HCT116 (cell line): ENCODE measurements at regions not wholly inside any gene's neighbourhood (a gene's known extent, or its start where the extent isn't known, plus 50 kb on each side); places are given as distances from the start of the nearest gene placed in this dataset.

Experiments used
- ATAC-seq: fragments of 200-7000 bp; cut with Tn5 transposase; 2 replicates; pipeline ENCODE4 v1.9.1; 2020; ENCODE audit warnings: mild to moderate bottlenecking, moderate library complexity
- BruUV-seq: library from RNA; stranded (reverse); fragments of 400-500 nt; replicated peaks from 2 replicates; lab custom pipeline; 2021; lab: Mats Ljungman, UMichigan
- CTCF ChIA-PET: fragments of 300-600 bp; sonication (Branson Sonifier 250); formaldehyde crosslinking; loops from one replicate; lab custom pipeline; 2021; ENCODE audit warnings: antibody characterized with exemption; lab: Charles Lee
- POLR2A ChIA-PET: fragments of 300-600, 350-600 bp; sonication (Branson Sonifier 250); formaldehyde crosslinking; loops from one replicate; lab custom pipeline; 2021; ENCODE audit warnings: antibody characterized with exemption; lab: Charles Lee
- RAD21 ChIA-PET, 2 experiments: fragments of 300-600 bp; sonication (Branson Sonifier 250); formaldehyde crosslinking; loops; one replicate each; lab custom pipeline; 2023; ENCODE audit warnings: low total read pairs in 2 of 2; ENCODE audit not compliant: uncharacterized antibody in 2 of 2, unreplicated experiment in 2 of 2, low non-redundant PET in 1 of 2; lab: Charles Lee
- DNase-seq: peaks from one replicate; pipeline ENCODE4 v3.0.0-alpha.2; 2010; ENCODE audit warnings: low read depth, low spot score
- H2AFZ ChIP-seq: fragments of 200-600 bp; shearing (Covaris generic), sonication (generic); 2 replicates; pipeline ENCODE4 v1.6.1; 2017; ENCODE audit warnings: low read depth, mixed run types, mixed read lengths, antibody characterized with exemption, low read length; ENCODE audit not compliant: poor library complexity, severe bottlenecking
- H3K27ac ChIP-seq: 2 replicates; pipeline ENCODE4 v1.5.1; 2012; ENCODE audit warnings: low read depth, low read length
- H3K27me3 ChIP-seq: fragments of 200-600 bp; sonication (generic); 2 replicates; pipeline ENCODE4 v1.6.1; 2016; ENCODE audit warnings: mixed run types, low read length, mixed read lengths; ENCODE audit not compliant: insufficient read depth
- H3K36me3 ChIP-seq, 2 experiments: fragments of 200-500 bp in 1 of 2; fragments of 200-600 bp in 1 of 2; sonication (Bioruptor generic) in 1 of 2; sonication (generic) in 1 of 2; 2 replicates each; pipeline versions ENCODE4 v1.5.1 to v1.6.1; 2014 to 2016; ENCODE audit warnings: low read length in 2 of 2, inconsistent platforms in 1 of 2, mixed read lengths in 1 of 2, mixed run types in 1 of 2; ENCODE audit not compliant: insufficient read depth in 2 of 2, control insufficient read depth in 1 of 2
- H3K4me1 ChIP-seq, 2 experiments: fragments of 200-600 bp in 1 of 2; sonication (generic) in 1 of 2; 2 replicates each; pipeline versions ENCODE4 v1.5.1 to v1.6.1; 2012 to 2017; ENCODE audit warnings: low read length in 2 of 2, inconsistent platforms in 1 of 2, mild to moderate bottlenecking in 1 of 2, mixed read lengths in 1 of 2, mixed run types in 1 of 2, moderate library complexity in 1 of 2; ENCODE audit not compliant: insufficient read depth in 2 of 2, control insufficient read depth in 1 of 2
- H3K4me2 ChIP-seq: fragments of 200-600 bp; sonication (generic); 2 replicates; pipeline ENCODE4 v1.6.1; 2017; ENCODE audit warnings: mixed run types, low read length, mixed read lengths
- H3K4me3 ChIP-seq, 2 experiments: fragments of 200-600 bp in 1 of 2; sonication (generic) in 1 of 2; replicated peaks in 1 of 2; 2 replicates each; pipeline ENCODE4 v1.5.1; 2011 to 2016; ENCODE audit warnings: low read length in 2 of 2, control low read depth in 1 of 2, low read depth in 1 of 2, mild to moderate bottlenecking in 1 of 2, mixed read lengths in 1 of 2, mixed run types in 1 of 2
- H3K79me2 ChIP-seq: fragments of 200-600 bp; sonication (generic); 2 replicates; pipeline ENCODE4 v1.6.1; 2017; ENCODE audit warnings: mild to moderate bottlenecking, mixed run types, low read length, moderate library complexity, mixed read lengths; ENCODE audit not compliant: insufficient read depth
- H3K9ac ChIP-seq: fragments of 200-600 bp; sonication (generic); 2 replicates; pipeline ENCODE4 v1.6.1; 2016; ENCODE audit warnings: low read length, mixed read lengths
- H3K9me2 ChIP-seq: fragments of 200-600 bp; sonication (generic), shearing (Covaris generic); 2 replicates; pipeline ENCODE4 v1.6.1; 2017; ENCODE audit warnings: mixed run types, mild to moderate bottlenecking, moderate library complexity; ENCODE audit not compliant: insufficient read depth
- H3K9me3 ChIP-seq, 2 experiments: fragments of 200-500 bp in 1 of 2; fragments of 200-600 bp in 1 of 2; sonication (Bioruptor generic) in 1 of 2; sonication (generic) in 1 of 2; 2 replicates each; pipeline ENCODE4 v1.6.1; 2014 to 2017; ENCODE audit warnings: low read length in 2 of 2, mixed read lengths in 2 of 2, inconsistent platforms in 1 of 2, low read depth in 1 of 2, mild to moderate bottlenecking in 1 of 2, mixed run types in 1 of 2, moderate library complexity in 1 of 2; ENCODE audit not compliant: control insufficient read depth in 1 of 2, insufficient read depth in 1 of 2
- H4K20me1 ChIP-seq: fragments of 200-600 bp; sonication (generic), shearing (Covaris generic); 2 replicates; pipeline ENCODE4 v1.6.1; 2017; ENCODE audit warnings: mixed run types, mild to moderate bottlenecking, moderate library complexity; ENCODE audit not compliant: insufficient read depth
- ATF3 ChIP-seq: IDR thresholded peaks from 2 replicates; pipeline ENCODE4 v1.6.1; 2012
- CBX3 ChIP-seq: IDR thresholded peaks from 2 replicates; pipeline ENCODE4 v1.6.1; 2012; ENCODE audit warnings: low read depth
- CTCF ChIP-seq, 3 experiments: fragments of 200-600 bp in 1 of 3; sonication (generic) in 1 of 3; IDR thresholded peaks in 2 of 3; conservative IDR thresholded peaks in 1 of 3; 2 replicates each; pipeline ENCODE4 v1.5.1; 2012 to 2017; ENCODE audit warnings: low read depth in 2 of 3, low read length in 2 of 3, antibody characterized with exemption in 1 of 3, borderline replicate concordance in 1 of 3, control low read depth in 1 of 3, mild to moderate bottlenecking in 1 of 3, mixed read lengths in 1 of 3, mixed run types in 1 of 3, moderate library complexity in 1 of 3; ENCODE audit not compliant: insufficient read depth in 1 of 3
- ELF1 ChIP-seq: IDR thresholded peaks from 2 replicates; pipeline ENCODE4 v1.6.1; 2012; ENCODE audit warnings: low read depth, borderline replicate concordance
- FOSL1 ChIP-seq: IDR thresholded peaks from 2 replicates; pipeline ENCODE4 v1.6.1; 2012; ENCODE audit warnings: low read depth
- JUND ChIP-seq: IDR thresholded peaks from 2 replicates; pipeline ENCODE4 v1.6.1; 2012
- MAX ChIP-seq: IDR thresholded peaks from 2 replicates; pipeline ENCODE4 v1.6.1; 2012
- POLR2AphosphoS5 ChIP-seq: IDR thresholded peaks from 2 replicates; pipeline ENCODE4 v1.6.1; 2011; ENCODE audit warnings: mild to moderate bottlenecking, low read depth, low read length, moderate library complexity
- RAD21 ChIP-seq: IDR thresholded peaks from 2 replicates; pipeline ENCODE4 v1.6.1; 2012; ENCODE audit warnings: low read depth, mild to moderate bottlenecking
- REST ChIP-seq: IDR thresholded peaks from 2 replicates; pipeline ENCODE4 v1.6.1; 2012; ENCODE audit warnings: low read depth
- SP1 ChIP-seq: IDR thresholded peaks from 2 replicates; pipeline ENCODE4 v1.6.1; 2012; ENCODE audit warnings: low read depth
- SRF ChIP-seq: IDR thresholded peaks from 2 replicates; pipeline ENCODE4 v1.6.1; 2012; ENCODE audit warnings: low read depth
- ZBTB33 ChIP-seq: IDR thresholded peaks from 2 replicates; pipeline ENCODE4 v1.6.1; 2011; ENCODE audit warnings: mild to moderate bottlenecking, low read length, moderate library complexity; ENCODE audit not compliant: insufficient replicate concordance; ENCODE audit errors: extremely low read depth
- ZNF274 ChIP-seq: fragments of 200-500 bp; sonication (Bioruptor generic); IDR thresholded peaks from 2 replicates; pipeline ENCODE4 v1.6.1; 2014; ENCODE audit warnings: mild to moderate bottlenecking, low read depth, low read length, inconsistent platforms
- intact Hi-C: fragments of 100-400 bp; cut with micrococcal nuclease; formaldehyde crosslinking; loops from 2 replicates; pipeline ENCODE4 v1.10.0; 2022

GRCh38 chr3:76474632-76475031, 565.3 kb upstream of the ROBO2 start (continued):
- TF ChIP-seq CTCF (IDR thresholded peaks at IDR 0.05 in 2 of 3, conservative IDR thresholded peaks at IDR 0.05 in 1 of 3; ENCODE audit: borderline replicate concordance in 1 of 3, insufficient read depth in 1 of 3, low read depth in 2 of 3, low read length in 2 of 3) (no peak), ELF1 (no peak)

GRCh38 chr3:76479161-76479650, 560.7 kb upstream of the ROBO2 start:
- H2AFZ ChIP-seq, result no peak overlapping the region
- no TSS peak for BruUV-seq
- H3K79me2 ChIP-seq, result no peaks in the 10 kb centered on the region
- peaks cover 13 to 21% of the 10 kb centered on the region in 2 experiments; a peak in 2 of 4 replicates for H3K9me3 ChIP-seq
- ChIA-PET POLR2A (no interaction called here), RAD21 (no interaction called here), CTCF (no interaction called here)
- ATAC-seq, result no peak
- H3K4me2 ChIP-seq, result no peak overlapping the region
- H3K9me2 ChIP-seq, result no peaks in the 10 kb centered on the region
- DNase-seq, result no peak
- no peaks in the 10 kb centered on the region for H4K20me1 ChIP-seq
- H3K4me3 ChIP-seq, result no peak overlapping the region
- intact Hi-C loops, result no loop called here
- no peaks in the 10 kb centered on the region for H3K4me1 ChIP-seq
- no peak overlapping the region for H3K27ac ChIP-seq
- no peaks in the 10 kb centered on the region for H3K36me3 ChIP-seq
- H3K9ac ChIP-seq, result no peak overlapping the region
- no peaks in the 10 kb centered on the region for H3K27me3 ChIP-seq
- no peak for TF ChIP-seq POLR2AphosphoS5
- TF ChIP-seq ELF1, result no peak
- TF ChIP-seq SP1, result no peak
- TF ChIP-seq CTCF (IDR thresholded peaks at IDR 0.05 in 2 of 3, conservative IDR thresholded peaks at IDR 0.05 in 1 of 3; ENCODE audit: borderline replicate concordance in 1 of 3, insufficient read depth in 1 of 3, low read depth in 2 of 3, low read length in 2 of 3), result no peak
- no peak for TF ChIP-seq SRF
- no peak for TF ChIP-seq CBX3
- no peak for TF ChIP-seq JUND
- TF ChIP-seq ZNF274, result no peak
- TF ChIP-seq RAD21, result no peak
- TF ChIP-seq REST, result no peak
- TF ChIP-seq FOSL1, result no peak
- no peak for TF ChIP-seq ATF3
- no peak for TF ChIP-seq ZBTB33
- TF ChIP-seq MAX, result no peak
